Keratinocyte (primary cell): ENCODE measurements at regions not wholly inside any gene's neighbourhood (a gene's known extent, or its start where the extent isn't known, plus 50 kb on each side); places are given as distances from the start of the nearest gene placed in this dataset.

Source experiments
- CTCF ChIP-seq, 3 experiments: IDR thresholded peaks in 1 of 3; conservative IDR thresholded peaks in 1 of 3; optimal IDR thresholded peaks in 1 of 3; 2 replicates in 2 of 3; 3 replicates in 1 of 3; pipeline versions ENCODE3 to v1.5.1; 2011; ENCODE audit warnings: low read length in 3 of 3, mild to moderate bottlenecking in 3 of 3, moderate library complexity in 2 of 3, control low read depth in 1 of 3, inconsistent platforms in 1 of 3; ENCODE audit not compliant: insufficient read depth in 2 of 3; ENCODE audit errors: extremely low read depth in 1 of 3
- EZH2 ChIP-seq: IDR thresholded peaks from one replicate; pipeline ENCODE4 v1.6.1; 2012; ENCODE audit warnings: inconsistent platforms, mild to moderate bottlenecking, low read length, moderate library complexity

GRCh38 chr5:60488466-60489130, 211.4 kb downstream of the DEPDC1B start:
- no peak for TF ChIP-seq EZH2
- no peak for TF ChIP-seq CTCF (optimal IDR thresholded peaks at IDR 0.05 in 1 of 3, IDR thresholded peaks at IDR 0.05 in 1 of 3, conservative IDR thresholded peaks at IDR 0.05 in 1 of 3; ENCODE audit: extremely low read depth in 1 of 3, insufficient read depth in 2 of 3, low read length in 3 of 3)
